ENCODE measurements at regions not wholly inside any gene's neighbourhood (a gene's known extent, or its start where the extent isn't known, plus 50 kb on each side); places are given as distances from the start of the nearest gene placed in this dataset.

- no peaks in the 10 kb centered on the region for H3K4me1 ChIP-seq
- intact Hi-C loops (cut with DNase I; ENCODE audit: low total_unique reads) (no loop called here), in situ Hi-C loops (cut with MboI; ENCODE audit: low sequenced_read_pairs in 4 of 4) (no loop called here)
- ATAC-seq (no peak), DNase-seq (no peak)
- no peaks in the 10 kb centered on the region for H3K36me3 ChIP-seq
- H3K27ac ChIP-seq: no peak overlapping the region
- TF ChIP-seq CTCF (IDR thresholded peaks at IDR 0.05 in 4 of 5, conservative IDR thresholded peaks at IDR 0.05 in 1 of 5): no peak
- TF ChIP-seq POLR2A (IDR thresholded peaks at IDR 0.05): no peak
- no peaks in the 10 kb centered on the region for H3K9me3 ChIP-seq
- no peak overlapping the region for H3K4me3 ChIP-seq
- H3K27me3 ChIP-seq: peaks cover 0 to 6% (median 4%) of the 10 kb centered on the region in 3 donors
Observed at GRCh38 chr21:36551731-36552433, 72.0 kb upstream of the CLDN14 start.

GRCh38 chr21:36552434-36552785 lies 72.5 kb upstream of the CLDN14 start:
- ATAC-seq (no peak), DNase-seq (no peak)
- no peak for TF ChIP-seq CTCF (IDR thresholded peaks at IDR 0.05 in 4 of 5, conservative IDR thresholded peaks at IDR 0.05 in 1 of 5)
- no peak for TF ChIP-seq POLR2A (IDR thresholded peaks at IDR 0.05)
- Histone ChIP-seq H3K4me1 (no peaks in the 10 kb centered on the region), H3K9me3 (no peaks in the 10 kb centered on the region), H3K27ac (no peak overlapping the region), H3K36me3 (no peaks in the 10 kb centered on the region), H3K4me3 (no peak overlapping the region), H3K27me3 (peaks cover 0 to 6% (median 4%) of the 10 kb centered on the region in 3 donors)
- in situ Hi-C loops (cut with MboI; ENCODE audit: low sequenced_read_pairs in 4 of 4) (no loop called here), intact Hi-C loops (cut with DNase I; ENCODE audit: low total_unique reads) (no loop called here)

GRCh38 chr21:36553406-36553805 lies 73.5 kb upstream of the CLDN14 start:
- peaks cover 0 to 6% (median 4%) of the 10 kb centered on the region in 3 donors for H3K27me3 ChIP-seq
- in situ Hi-C loops (cut with MboI; ENCODE audit: low sequenced_read_pairs in 4 of 4) (no loop called here), intact Hi-C loops (cut with DNase I; ENCODE audit: low total_unique reads) (no loop called here)
- ATAC-seq (no peak), DNase-seq (no peak)
- H3K27ac ChIP-seq: no peak overlapping the region
- H3K36me3 ChIP-seq: no peaks in the 10 kb centered on the region
- TF ChIP-seq POLR2A (IDR thresholded peaks at IDR 0.05): no peak
- TF ChIP-seq CTCF (IDR thresholded peaks at IDR 0.05 in 4 of 5, conservative IDR thresholded peaks at IDR 0.05 in 1 of 5): no peak
- no peaks in the 10 kb centered on the region for H3K9me3 ChIP-seq
- H3K4me3 ChIP-seq: no peak overlapping the region
- no peaks in the 10 kb centered on the region for H3K4me1 ChIP-seq

GRCh38 chr21:36554411-36555157 lies 74.7 kb upstream of the CLDN14 start:
- Histone ChIP-seq H3K4me3 (no peak overlapping the region), H3K36me3 (no peaks in the 10 kb centered on the region), H3K9me3 (no peaks in the 10 kb centered on the region), H3K4me1 (no peaks in the 10 kb centered on the region), H3K27ac (no peak overlapping the region), H3K27me3 (peaks cover 0 to 6% (median 4%) of the 10 kb centered on the region in 3 donors)
- TF ChIP-seq POLR2A (IDR thresholded peaks at IDR 0.05) (no peak), CTCF (IDR thresholded peaks at IDR 0.05 in 4 of 5, conservative IDR thresholded peaks at IDR 0.05 in 1 of 5) (no peak)
- no peak for DNase-seq
- no peak for ATAC-seq
- in situ Hi-C loops (cut with MboI; ENCODE audit: low sequenced_read_pairs in 4 of 4) (no loop called here), intact Hi-C loops (cut with DNase I; ENCODE audit: low total_unique reads) (no loop called here)
